Osteocyte (in vitro differentiated cells): ENCODE measurements at regions not wholly inside any gene's neighbourhood (a gene's known extent, or its start where the extent isn't known, plus 50 kb on each side); places are given as distances from the start of the nearest gene placed in this dataset.

Source experiments
- DNase-seq: peaks from one replicate; pipeline ENCODE4 v3.0.0; 2021; ENCODE audit warnings: mixed read lengths; ENCODE audit not compliant: unreplicated experiment; ENCODE audit errors: extremely low spot score
- H3K27ac Mint-ChIP-seq: one replicate; pipeline ENCODE4 v1.8.0; 2021; ENCODE audit warnings: mild to moderate bottlenecking, mixed read lengths; ENCODE audit not compliant: unreplicated experiment
- H3K27me3 Mint-ChIP-seq: one replicate; pipeline ENCODE4 v1.8.0; 2021; ENCODE audit warnings: mixed read lengths; ENCODE audit not compliant: unreplicated experiment
- H3K36me3 Mint-ChIP-seq: one replicate; pipeline ENCODE4 v1.8.0; 2021; ENCODE audit warnings: mixed read lengths; ENCODE audit not compliant: unreplicated experiment
- H3K4me1 Mint-ChIP-seq: one replicate; pipeline ENCODE4 v1.8.0; 2021; ENCODE audit warnings: mixed read lengths; ENCODE audit not compliant: unreplicated experiment
- H3K4me3 Mint-ChIP-seq: one replicate; pipeline ENCODE4 v1.8.0; 2021; ENCODE audit warnings: mild to moderate bottlenecking, moderate library complexity, mixed read lengths; ENCODE audit not compliant: unreplicated experiment
- H3K9me3 Mint-ChIP-seq: one replicate; pipeline ENCODE4 v1.8.0; 2021; ENCODE audit warnings: mixed read lengths; ENCODE audit not compliant: unreplicated experiment
- CTCF ChIP-seq: fragments of 200-600 bp; sonication (generic); IDR thresholded peaks from 2 replicates; pipeline ENCODE4 v1.5.0; 2021; ENCODE audit warnings: antibody characterized with exemption, mild to moderate bottlenecking, moderate library complexity

- DNase-seq: no peak
- Mint-ChIP-seq H3K36me3 (no peaks in the 10 kb centered on the region), H3K4me1 (peaks cover 19% of the 10 kb centered on the region)
Observed at GRCh38 chr13:33934343-33934742, 116.4 kb downstream of the RFC3 start.

DNA sequence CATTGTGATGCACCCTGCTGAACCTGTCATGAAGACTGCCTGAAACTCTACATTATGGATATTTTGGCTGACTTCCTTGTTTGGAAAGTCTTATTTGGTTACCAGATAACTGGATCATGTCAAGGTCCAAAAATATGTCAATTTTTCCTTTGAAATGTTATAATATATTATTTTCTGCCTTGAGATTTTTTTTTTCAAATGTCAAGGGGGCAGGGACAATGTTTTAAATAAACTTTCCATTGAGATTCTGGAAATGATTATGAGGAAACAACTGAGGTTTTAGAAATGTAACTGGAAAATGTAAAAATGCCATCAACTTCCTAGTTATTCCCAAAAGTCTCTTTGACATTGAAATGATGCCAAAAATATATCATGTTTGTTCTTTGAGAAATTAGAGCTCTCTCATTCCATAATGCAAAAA is 117.0 kb downstream of the RFC3 start:
- DNase-seq: no peak
- peak overlapping the region; percentile 5 for H3K27ac Mint-ChIP-seq
- H3K36me3 Mint-ChIP-seq: no peaks in the 10 kb centered on the region
- H3K9me3 Mint-ChIP-seq: no peaks in the 10 kb centered on the region
- H3K27me3 Mint-ChIP-seq: no peaks in the 10 kb centered on the region
- no peak for TF ChIP-seq CTCF
- peaks cover 19% of the 10 kb centered on the region for H3K4me1 Mint-ChIP-seq
- H3K4me3 Mint-ChIP-seq: no peak overlapping the region

More at GRCh38 chr13:33934343-33934742, 116.4 kb downstream of the RFC3 start:
- Mint-ChIP-seq H3K9me3 (no peaks in the 10 kb centered on the region), H3K27me3 (no peaks in the 10 kb centered on the region), H3K4me3 (no peak overlapping the region), H3K27ac (peak overlapping the region; percentile 5)
- no peak for TF ChIP-seq CTCF

GRCh38 chr13:33935969-33936368 is 118.0 kb downstream of the RFC3 start:
- no peak overlapping the region for H3K27ac Mint-ChIP-seq
- no peaks in the 10 kb centered on the region for H3K9me3 Mint-ChIP-seq
- no peaks in the 10 kb centered on the region for H3K27me3 Mint-ChIP-seq
- DNase-seq: no peak
- H3K36me3 Mint-ChIP-seq: no peaks in the 10 kb centered on the region
- H3K4me1 Mint-ChIP-seq: peaks cover 20% of the 10 kb centered on the region
- no peak for TF ChIP-seq CTCF
- no peak overlapping the region for H3K4me3 Mint-ChIP-seq

DNA sequence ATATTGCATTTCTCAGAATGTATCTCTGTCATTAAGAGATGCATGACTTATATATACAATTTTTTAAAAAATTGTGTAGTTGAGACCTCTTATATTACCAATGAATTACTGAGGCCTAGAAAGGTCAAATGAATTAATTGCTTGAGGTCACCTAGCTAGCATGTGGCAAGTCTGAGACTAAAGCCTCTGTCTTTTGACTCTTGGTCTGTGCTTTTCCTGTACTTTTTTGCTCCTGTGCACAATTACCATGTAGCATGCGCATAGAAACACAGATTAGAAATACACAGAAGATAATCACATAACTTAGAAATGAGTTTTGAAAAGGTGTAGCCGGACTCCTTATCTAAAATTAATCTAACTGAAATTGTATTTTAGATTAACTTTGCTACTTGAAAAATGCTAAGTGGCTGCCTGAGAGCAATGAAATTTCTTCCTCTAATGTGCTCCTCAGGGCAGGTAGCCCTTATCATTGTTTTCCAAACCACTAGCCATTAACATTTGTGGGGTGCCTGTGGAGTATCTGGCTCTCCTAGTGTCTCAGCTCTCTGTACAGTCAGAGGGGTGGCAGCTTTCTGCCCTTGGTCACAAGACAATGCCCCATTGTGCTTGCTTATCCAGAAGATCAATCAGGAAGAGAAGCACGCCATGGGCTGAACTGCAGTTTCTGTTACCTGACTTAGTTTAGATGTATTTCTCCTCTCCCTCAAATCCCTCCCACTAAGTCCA is 119.6 kb downstream of the RFC3 start:
- Mint-ChIP-seq H3K27me3 (no peaks in the 10 kb centered on the region), H3K4me1 (peaks cover 26% of the 10 kb centered on the region), H3K4me3 (no peak overlapping the region), H3K27ac (no peak overlapping the region), H3K36me3 (no peaks in the 10 kb centered on the region), H3K9me3 (no peaks in the 10 kb centered on the region)
- TF ChIP-seq CTCF: no peak
- DNase-seq: no peak

DNA sequence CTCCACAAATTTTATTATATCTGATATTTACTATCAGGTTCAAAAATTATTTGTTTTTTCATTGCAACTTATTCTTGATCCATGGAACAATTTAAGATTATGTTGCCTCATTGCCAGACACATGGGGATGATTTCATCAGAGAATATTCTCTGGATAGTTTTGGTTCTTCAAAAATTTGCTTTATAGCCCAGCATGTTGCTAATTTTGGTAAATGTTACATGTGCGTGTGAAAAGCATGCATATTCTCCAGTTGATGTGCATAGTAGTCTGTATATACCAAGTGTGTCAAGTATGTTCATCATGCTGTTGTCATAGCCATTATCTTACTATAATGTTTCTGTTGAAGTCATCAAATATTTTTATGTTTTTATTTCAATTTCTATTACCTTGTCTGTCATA is 122.3 kb downstream of the RFC3 start:
- Mint-ChIP-seq H3K4me3 (no peak overlapping the region), H3K27ac (no peak overlapping the region), H3K27me3 (no peaks in the 10 kb centered on the region), H3K4me1 (peaks cover 13% of the 10 kb centered on the region), H3K36me3 (no peaks in the 10 kb centered on the region), H3K9me3 (no peaks in the 10 kb centered on the region)
- no peak for TF ChIP-seq CTCF
- no peak for DNase-seq
